Mesothelial cell of epicardium (in vitro differentiated cells): ENCODE measurements at regions not wholly inside any gene's neighbourhood (a gene's known extent, or its start where the extent isn't known, plus 50 kb on each side); places are given as distances from the start of the nearest gene placed in this dataset.

ENCODE experiments used
- DNase-seq, 2 experiments: peaks; one replicate each; pipeline ENCODE4 v3.0.0; 2021; ENCODE audit warnings: low spot score in 2 of 2; ENCODE audit not compliant: unreplicated experiment in 2 of 2
- H3K27ac Mint-ChIP-seq: 2 replicates; pipeline ENCODE4 v1.8.0; 2021; ENCODE audit warnings: mixed read lengths
- H3K27me3 Mint-ChIP-seq: 2 replicates; pipeline ENCODE4 v1.8.0; 2021; ENCODE audit warnings: low read depth, mixed read lengths
- H3K36me3 Mint-ChIP-seq: 2 replicates; pipeline ENCODE4 v1.8.0; 2021; ENCODE audit warnings: mixed read lengths
- H3K4me1 Mint-ChIP-seq: 2 replicates; pipeline ENCODE4 v1.8.0; 2021; ENCODE audit warnings: mixed read lengths
- H3K4me3 Mint-ChIP-seq: 2 replicates; pipeline ENCODE4 v1.8.0; 2021; ENCODE audit warnings: mild to moderate bottlenecking, moderate library complexity, mixed read lengths
- H3K9me3 Mint-ChIP-seq: 2 replicates; pipeline ENCODE4 v1.8.0; 2021; ENCODE audit warnings: mixed read lengths
- CTCF ChIP-seq: fragments of 200-600 bp; sonication (generic); IDR thresholded peaks from one replicate; pipeline ENCODE4 v1.5.0; 2021; ENCODE audit warnings: antibody characterized with exemption; ENCODE audit not compliant: unreplicated experiment

GRCh38 chr10:36271627-36272340, 629.7 kb upstream of the FZD8 start:
- H3K27me3 Mint-ChIP-seq, result no peaks in the 10 kb centered on the region
- H3K27ac Mint-ChIP-seq, result no peak overlapping the region
- DNase-seq, result no peak
- H3K4me3 Mint-ChIP-seq, result no peak overlapping the region
- H3K9me3 Mint-ChIP-seq, result peaks cover 21% of the 10 kb centered on the region
- H3K36me3 Mint-ChIP-seq, result no peaks in the 10 kb centered on the region
- no peak for TF ChIP-seq CTCF
- H3K4me1 Mint-ChIP-seq, result peaks cover 2% of the 10 kb centered on the region

- Mint-ChIP-seq H3K36me3 (no peaks in the 10 kb centered on the region), H3K27me3 (no peaks in the 10 kb centered on the region), H3K4me1 (peaks cover 4% of the 10 kb centered on the region), H3K27ac (no peak overlapping the region), H3K9me3 (no peaks in the 10 kb centered on the region), H3K4me3 (no peak overlapping the region)
- no peak for TF ChIP-seq CTCF
- no peak for DNase-seq
These were observed 627.1 kb upstream of the FZD8 start for GRCh38 chr10:36269222-36269621.

- Mint-ChIP-seq H3K4me3 (no peak overlapping the region), H3K4me1 (peaks cover 3% of the 10 kb centered on the region), H3K27me3 (no peaks in the 10 kb centered on the region), H3K27ac (peak overlapping the region; percentile 11), H3K36me3 (no peaks in the 10 kb centered on the region), H3K9me3 (no peaks in the 10 kb centered on the region)
- TF ChIP-seq CTCF, result no peak
- no peak for DNase-seq
These were observed 624.8 kb upstream of the FZD8 start for GRCh38 chr10:36266923-36267322.

GRCh38 chr10:36265741-36266140, 623.6 kb upstream of the FZD8 start:
- Mint-ChIP-seq H3K27me3 (no peaks in the 10 kb centered on the region), H3K36me3 (no peaks in the 10 kb centered on the region), H3K27ac (no peak overlapping the region), H3K4me3 (no peak overlapping the region), H3K4me1 (peaks cover 3% of the 10 kb centered on the region), H3K9me3 (no peaks in the 10 kb centered on the region)
- no peak for TF ChIP-seq CTCF
- DNase-seq, result no peak

GRCh38 chr10:36263871-36264270, 621.8 kb upstream of the FZD8 start:
- no peak for TF ChIP-seq CTCF
- Mint-ChIP-seq H3K27me3 (no peaks in the 10 kb centered on the region), H3K9me3 (peaks cover 11% of the 10 kb centered on the region), H3K4me1 (peaks cover 3% of the 10 kb centered on the region), H3K4me3 (no peak overlapping the region), H3K27ac (no peak overlapping the region), H3K36me3 (no peaks in the 10 kb centered on the region)
- no peak for DNase-seq
